ENCODE measurements at regions not wholly inside any gene's neighbourhood (a gene's known extent, or its start where the extent isn't known, plus 50 kb on each side); places are given as distances from the start of the nearest gene placed in this dataset.

DNA sequence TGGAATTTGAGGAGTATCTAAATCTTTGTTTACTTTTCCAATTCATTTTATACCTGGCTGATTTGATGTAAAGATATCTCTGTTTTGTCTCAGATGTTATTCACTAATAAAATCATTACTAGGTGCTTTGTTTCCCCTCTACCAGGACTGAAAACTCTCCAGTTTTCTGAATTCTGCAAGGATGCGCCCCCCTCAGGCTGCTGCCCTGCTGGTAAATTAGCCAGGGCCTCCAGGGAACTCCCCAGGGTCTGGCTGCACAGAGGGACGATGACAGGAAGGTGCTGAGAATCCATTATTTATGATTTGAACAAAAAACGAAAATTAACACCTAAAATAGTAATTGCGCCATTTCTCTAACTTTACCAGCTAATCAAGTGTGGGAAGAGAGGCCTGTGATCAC is 541.2 kb upstream of the POU3F3 start:
- DNase-seq (ENCODE audit: low read depth), result no peak

DNA sequence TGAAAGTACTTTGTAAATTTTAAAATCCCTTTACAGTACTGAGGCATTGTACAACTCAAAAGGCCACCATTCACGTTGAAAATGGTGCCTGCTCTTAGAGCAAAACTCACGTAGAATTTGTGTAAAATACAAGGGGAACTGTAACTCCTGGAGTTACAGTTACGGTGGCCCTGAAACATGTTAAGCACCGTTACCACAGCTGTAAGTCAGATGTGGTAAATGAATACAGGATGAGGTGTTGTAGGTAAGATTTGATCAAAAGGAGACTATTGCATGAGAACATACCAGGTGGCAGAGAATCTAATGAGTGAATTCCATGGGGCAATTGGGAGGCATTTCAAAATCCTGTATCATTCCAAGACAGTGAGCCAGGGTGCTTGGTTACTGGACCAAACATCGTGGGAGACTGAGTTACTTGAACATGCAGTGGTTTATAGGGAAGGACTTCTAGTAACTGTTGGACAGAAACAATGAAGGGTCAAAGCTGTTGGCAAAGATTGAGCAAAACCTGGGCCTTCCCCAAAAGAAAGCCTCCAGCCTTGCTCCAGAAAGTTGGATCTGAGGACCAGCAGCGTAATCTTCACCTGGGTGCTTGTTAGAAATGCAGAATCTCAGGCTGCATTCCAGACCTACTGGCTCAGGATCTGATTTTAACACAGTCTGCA is 535.8 kb upstream of the POU3F3 start:
- peak; percentile 57 for DNase-seq (ENCODE audit: low read depth)

DNA sequence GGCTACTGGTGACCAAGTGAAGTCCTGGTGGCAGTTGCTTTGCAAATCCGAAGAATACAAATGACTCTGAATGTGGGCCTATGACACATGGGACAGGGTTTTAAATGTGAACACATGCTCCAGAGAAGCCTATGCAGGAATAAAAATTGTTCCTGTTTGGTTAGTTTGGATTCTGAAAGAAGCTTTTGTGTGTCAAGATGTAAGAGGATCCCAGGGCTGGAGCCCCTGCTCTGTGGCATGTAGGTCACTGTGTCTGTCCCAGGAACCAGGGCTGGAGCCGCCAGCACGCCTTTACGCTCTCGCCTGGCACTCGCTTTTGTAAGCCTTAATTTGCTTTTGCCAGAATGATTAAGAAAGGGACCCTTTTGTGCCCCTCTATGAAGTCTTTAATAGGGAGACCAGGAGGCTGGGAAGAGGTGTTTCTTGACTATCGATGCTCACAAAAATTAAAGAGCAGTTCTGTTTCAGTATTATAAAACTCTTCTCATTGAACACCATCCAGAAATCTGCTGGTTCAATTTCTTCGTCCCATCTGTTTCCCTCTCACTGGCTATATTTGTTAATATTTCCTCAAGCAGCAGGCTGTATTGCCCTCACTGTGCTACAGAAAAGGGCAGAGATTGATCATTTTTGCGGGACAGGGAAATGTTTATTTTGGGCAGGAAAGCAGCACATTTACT is 532.7 kb upstream of the POU3F3 start:
- DNase-seq (ENCODE audit: low read depth), result no peak

DNA sequence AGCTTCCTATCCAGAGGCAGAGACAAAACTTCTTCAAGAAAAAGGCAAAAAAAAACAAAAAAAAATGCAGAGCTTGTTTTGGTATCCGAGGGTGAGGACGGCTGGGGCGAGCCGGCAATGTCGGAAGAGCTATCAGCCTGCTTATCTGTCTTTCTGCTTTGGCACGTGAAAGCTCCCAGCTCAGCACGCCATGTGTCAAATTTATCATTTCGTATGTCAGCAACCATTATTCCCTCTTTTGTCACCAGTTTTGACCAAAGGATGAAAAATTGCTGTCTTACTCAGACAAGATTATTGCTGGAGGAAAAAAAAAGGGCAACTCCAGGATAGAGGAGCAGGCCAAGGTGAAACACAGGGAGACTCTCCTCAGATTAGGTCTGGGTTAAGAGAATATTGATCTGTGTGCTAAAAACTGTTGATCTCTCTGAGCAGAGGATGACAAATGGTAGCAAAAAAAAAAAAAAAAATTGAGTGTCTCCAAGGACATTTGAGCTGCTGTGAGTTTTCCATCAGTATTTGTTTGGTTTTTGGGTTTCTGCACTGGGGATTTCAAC is 532.0 kb upstream of the POU3F3 start:
- no peak for DNase-seq (ENCODE audit: low read depth)

DNA sequence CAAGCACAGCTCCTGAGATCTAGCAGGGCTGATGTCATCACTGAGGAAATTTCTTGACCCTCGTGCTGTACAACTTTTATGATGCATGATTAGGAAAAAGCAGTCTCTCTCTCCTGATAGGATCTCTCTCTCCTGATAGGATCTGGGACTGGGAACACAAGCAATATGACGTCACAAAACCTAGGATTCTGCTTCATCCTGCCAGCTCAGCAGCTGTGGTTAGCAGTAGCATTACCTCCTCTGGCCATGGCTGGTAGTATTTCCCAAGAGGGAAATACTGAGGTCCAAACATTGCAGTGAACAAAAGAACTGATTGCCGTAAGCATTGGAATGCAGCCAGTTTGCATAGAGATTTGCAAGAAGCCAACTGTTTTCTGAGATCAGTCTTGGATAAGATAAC is 521.2 kb upstream of the POU3F3 start:
- DNase-seq (ENCODE audit: low read depth), result peak; percentile 79

DNA sequence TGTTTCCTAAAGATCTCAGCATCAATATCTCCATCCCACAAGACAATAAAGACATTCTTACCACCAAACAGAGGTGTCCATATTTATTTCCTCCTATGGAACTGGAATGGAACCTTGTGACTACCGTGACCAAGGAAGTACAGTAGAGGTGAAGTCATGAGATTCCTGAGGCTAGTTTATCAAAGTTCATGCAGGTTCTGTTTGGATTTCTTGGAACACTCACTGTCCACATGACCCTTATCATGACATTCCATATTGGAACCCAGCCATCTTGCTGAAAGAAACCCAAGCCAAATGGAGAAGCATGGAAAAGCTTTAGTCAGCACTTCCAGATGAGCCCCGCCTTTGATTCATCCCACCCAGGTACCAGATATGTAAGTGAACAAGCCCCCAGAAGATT is 516.0 kb upstream of the POU3F3 start:
- no peak for DNase-seq (ENCODE audit: low read depth)

DNA sequence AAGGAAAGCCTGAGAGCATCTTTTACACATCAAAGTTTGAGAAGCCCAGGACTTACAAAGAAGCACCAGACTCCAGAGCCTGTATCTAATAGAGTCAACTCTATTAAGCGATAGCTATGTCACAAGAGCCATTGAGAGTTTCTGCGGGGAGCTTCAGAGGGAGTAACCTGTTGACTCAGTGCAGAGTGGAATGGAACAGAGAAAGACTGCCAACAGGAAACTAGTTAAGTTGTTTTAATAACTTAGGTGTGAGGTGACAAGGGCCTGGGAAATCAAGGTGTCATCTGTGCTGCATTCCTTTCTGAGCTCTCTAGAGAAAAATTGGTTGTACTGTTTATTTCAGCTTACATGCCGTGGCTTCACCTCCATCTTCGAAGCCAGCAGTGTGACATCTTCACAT is 513.8 kb upstream of the POU3F3 start:
- DNase-seq (ENCODE audit: low read depth), result peak; percentile 10

DNA sequence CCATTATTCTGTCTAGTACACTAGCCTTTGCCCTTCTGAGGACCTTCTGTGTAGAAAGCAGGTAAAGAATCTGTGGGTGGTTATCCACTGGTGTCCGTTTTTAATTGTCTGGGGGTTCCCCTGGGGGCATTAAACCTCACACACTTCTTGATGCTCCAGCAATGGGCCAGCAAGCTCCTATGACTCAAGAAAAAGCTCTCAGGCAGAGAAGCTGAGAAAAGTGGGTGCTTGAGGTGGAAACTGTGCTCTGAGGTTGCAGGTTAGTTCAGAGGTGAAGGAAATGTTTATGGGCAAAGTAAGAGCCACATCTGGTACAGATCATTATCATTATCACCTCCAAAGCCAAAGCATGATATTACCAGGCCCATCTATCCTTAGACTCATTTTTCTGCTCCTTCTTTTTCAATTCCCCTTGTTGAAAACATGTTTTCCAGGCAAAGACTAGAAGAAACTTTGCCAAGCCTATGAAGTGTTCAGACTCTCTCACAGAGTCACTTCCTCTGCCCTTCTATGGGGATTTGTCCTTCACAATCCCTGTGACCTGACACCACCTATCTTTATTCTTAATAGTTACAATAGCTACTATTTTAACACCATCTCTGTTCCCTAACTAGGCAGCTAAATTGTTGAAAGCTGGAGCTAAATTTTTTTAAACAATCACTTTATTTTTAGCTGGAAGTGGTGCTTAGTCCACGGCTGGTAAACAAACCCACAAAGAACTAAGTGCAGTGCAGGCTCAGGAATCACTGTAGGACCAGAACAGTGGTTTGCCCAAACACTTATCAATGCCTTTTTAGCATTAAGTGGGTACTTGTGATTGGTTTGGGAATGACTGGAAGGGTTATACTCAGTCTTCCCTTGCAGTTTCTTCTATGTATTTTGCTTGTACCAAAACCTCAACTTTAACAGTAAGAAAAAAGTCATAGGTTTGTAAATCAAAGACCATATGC is 512.8 kb upstream of the POU3F3 start:
- no peak for DNase-seq (ENCODE audit: low read depth)

DNA sequence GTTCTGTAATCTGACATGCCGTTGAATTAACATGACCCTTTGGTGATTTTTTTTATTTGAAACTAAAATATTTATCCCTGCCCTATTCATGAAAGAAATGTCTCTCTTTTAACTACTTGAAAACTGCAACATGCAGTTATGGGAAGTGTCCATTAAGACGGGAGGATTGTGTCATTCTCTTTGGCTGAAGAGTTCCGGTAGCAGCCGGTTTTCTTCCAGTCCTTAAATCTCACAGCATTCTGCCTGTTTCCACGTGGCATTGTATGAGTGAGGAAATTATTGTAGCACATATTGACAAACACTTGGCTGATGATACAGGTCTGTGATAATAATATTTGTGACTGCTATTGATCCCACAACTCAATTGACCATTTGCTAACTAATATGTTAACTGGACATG is 509.6 kb upstream of the POU3F3 start:
- no peak for DNase-seq (ENCODE audit: low read depth)

DNA sequence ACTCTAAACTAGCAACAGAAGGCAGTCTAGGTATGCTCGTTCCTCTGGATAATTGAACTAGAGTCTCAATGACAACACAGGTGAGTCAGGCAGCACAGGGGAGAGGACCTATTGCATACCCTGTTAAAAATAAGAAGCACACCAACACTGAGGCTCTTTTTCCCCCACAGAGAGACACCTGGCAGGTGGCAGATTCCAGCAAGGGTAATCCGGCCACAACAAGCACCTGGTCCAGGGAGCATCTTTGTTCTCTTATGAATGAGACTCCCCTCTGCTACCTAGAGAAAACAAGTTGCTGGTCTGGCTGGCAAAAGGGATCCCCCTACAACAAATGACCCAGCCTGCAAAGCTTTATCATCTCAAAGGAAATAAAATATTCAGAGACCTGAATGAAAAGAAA is 508.9 kb upstream of the POU3F3 start:
- DNase-seq (ENCODE audit: low read depth), result no peak

DNA sequence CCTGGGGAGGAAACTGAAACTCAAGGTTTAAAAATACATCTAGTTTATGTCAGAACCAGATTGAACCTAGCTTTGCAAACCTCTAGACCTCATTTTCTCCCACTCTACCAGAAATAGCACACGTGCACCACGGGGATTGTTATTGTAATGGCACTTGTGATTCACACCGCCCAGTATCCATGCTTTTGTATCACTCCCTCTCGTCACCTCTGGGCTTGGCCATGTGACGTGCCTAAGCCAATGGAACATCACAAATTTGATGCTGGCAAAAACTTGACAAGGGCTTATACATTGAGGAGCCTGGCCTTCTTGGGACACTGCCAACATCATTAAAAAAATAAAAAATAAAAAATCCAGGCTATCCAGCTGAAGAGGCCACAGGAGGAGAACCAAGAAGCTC is 495.8 kb upstream of the POU3F3 start:
- DNase-seq (ENCODE audit: low read depth), result no peak

DNA sequence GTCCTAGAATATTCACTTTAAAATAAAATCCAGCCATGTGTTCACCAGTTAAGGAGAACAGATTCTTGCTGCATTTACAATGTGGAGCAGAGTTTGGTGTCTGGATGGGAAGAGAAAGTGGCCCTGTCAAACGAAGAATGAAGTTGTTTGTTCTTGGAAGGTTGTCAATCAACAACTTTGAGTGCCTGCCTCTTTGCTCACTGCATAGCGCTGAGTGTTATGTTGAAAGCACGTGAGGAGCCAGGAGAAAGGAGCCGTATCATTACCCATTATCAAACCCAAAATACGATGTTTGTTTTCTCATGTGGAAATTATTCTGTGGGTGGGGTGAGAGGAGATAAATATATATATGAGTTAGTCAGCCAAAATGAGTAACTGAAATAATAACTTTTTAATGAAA is 492.5 kb upstream of the POU3F3 start:
- DNase-seq (ENCODE audit: low read depth), result no peak

DNA sequence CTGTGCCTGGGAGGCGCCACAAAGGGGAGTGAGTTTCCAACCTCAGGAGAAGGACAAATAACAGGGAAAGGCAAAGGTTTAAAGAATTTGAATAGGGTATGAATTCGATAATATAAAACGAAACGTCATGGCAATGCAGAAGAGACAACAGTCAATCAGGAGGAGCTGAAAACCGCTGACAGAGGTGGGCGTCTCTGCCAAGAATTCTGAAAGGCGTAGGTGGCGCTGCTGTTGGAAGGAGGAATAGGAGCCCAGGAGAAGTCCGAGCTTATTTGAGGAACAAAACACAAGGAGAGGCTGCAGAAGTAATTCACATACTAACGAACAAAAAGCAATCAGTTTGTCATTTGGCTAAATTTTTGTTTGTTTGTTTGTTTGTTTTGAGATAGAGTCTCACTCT is 485.8 kb upstream of the POU3F3 start:
- no peak for DNase-seq (ENCODE audit: low read depth)

DNA sequence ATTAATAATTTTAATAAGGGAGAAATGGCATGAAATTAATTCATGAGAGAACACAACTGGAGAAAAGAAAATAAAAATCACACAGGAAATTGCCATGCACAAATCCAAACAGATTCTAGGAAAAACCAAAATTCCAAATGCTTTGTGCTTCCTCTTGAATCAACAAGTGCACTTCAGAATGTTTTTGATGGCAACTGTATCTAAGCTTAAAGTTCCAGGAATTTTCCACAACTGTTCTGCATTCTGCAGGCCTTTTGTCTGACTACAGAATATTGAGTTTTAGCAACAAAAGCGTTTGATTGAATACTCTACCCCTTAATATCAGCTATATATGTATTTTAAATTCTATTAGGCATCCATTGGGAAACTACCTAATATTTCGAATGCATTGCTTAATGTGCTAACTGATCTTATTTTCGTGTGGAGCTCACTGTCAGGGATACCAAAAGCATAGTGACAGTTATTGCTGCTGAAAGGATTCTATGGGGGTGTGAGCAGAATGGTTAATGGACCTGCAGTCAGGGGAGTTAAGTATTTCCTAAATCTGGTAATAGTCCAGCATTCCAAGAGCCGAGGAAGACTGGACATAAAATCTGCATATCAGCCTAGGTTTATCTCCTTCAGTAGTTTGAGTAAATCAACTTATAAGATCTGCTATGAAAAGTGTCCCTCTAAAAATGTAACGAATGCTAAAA is 482.7 kb upstream of the POU3F3 start:
- DNase-seq (ENCODE audit: low read depth), result no peak

DNA sequence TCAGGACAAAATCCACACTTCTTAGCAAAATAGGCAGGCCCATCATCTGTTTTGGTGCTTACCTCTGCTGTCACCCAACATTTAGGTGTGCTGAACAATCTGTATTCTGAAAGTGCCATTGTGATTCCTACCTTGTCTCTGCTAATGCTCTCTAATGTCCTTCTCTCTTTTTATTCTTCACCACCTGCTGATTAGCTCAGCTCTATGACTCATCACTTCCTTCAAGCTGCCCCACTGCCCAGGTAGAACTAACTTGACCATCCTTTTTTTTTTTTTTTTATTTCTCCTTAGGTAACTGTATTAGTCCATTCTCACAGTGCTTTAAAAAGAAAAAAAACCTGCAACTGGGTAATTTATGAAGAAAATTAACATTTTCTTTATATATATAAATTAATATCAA is 478.7 kb upstream of the POU3F3 start:
- peak; percentile 38 for DNase-seq (ENCODE audit: low read depth)

DNA sequence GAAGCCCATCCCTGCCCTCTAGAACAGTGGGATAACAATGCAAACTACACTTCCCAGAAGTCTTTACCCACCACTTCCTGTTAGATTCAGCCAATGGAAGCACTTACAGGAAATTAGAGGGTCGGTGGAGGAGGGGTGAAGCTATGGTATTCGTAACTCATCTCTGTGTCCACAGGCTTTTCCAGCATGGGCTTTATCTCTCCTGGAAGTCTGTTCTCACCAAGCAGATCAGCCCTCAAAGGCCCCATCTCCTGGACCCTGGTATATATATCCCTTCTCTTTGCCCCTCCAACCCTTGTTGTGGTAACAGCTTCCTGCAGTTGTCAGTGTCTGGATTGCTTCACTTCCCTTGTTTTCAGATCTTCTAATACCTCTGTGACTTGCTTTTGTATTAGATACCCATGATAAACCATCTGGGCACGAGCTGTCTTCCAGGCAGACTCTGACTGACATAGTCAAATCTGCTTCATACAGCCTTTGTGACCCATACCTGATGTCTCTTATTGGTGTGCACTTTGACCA is 475.0 kb upstream of the POU3F3 start:
- peak; percentile 68 for DNase-seq (ENCODE audit: low read depth)

DNA sequence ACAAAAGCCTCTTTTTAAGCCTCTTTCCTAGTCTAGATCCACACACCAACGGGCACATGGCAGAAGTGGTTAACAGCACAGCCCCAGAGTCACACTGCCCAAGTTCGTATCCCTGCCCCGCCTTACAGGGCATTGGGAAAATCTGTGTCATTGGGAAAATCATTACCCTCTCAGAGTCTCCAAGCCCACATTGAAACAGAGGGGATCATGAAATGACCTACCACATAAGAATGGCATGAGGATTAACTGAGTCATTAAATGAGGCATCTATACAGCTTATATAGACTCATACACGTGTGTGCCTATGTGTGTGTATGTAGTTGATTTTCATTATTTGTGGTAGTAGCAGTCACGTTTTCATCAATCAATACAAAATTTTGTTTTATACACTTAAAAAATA is 469.0 kb upstream of the POU3F3 start:
- DNase-seq (ENCODE audit: low read depth), result no peak

DNA sequence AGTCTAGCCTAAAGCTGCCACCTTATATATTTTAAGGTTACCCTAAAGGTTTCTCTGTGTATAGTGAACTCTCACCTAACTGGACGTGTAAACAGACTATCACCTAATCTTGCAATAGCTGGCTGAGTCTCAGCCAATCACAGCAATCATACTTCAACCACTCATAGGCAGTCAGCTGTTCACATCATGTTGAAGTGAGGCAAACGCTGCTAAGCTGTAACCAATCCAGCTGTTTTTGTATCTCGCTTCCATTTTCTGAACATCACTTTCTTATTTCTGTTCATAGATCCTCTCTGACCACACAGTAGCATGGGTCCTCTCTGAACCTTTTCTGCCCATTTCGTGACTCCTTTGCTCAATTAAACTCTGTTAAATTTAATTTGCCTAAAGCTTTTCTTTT is 468.2 kb upstream of the POU3F3 start:
- DNase-seq (ENCODE audit: low read depth), result no peak

DNA sequence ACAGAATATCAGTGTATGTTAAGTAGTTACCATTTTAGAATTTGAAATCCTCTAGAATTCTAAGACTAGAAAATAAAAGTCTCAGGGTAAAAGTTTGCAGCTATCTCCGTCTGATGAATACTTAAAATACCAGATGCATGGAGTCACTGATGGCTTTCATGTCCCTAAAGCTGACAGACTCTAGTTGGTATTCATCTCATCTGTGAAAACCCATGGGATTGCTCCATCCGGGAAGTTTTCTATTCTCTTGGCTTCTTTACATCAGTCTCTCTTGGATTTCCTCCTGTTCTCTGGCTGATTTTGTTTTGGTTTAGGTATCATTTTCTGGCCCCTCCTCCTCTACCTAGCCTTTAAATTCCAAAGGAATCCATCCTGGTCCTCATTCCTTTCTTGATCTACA is 465.6 kb upstream of the POU3F3 start:
- peak; percentile 12 for DNase-seq (ENCODE audit: low read depth)

DNA sequence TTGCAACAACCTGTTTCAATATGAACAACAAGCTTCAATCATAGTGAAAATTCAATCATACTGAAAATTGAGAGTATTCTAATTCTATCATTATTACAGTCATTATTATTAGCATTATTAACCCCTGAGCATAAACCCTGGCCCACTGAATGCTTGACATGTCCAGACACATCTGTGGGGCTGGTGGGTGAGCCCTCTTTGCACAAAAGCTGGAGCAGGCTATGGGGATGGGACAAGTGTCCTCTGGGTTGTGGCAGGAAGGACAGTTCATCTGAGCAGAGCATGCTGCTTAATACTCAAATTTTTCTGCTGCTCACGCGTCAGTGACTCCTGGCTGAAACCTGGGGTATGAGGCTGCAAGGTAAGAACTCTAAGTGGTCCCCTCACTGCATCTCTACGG is 451.1 kb upstream of the POU3F3 start:
- DNase-seq (ENCODE audit: low read depth), result no peak

DNA sequence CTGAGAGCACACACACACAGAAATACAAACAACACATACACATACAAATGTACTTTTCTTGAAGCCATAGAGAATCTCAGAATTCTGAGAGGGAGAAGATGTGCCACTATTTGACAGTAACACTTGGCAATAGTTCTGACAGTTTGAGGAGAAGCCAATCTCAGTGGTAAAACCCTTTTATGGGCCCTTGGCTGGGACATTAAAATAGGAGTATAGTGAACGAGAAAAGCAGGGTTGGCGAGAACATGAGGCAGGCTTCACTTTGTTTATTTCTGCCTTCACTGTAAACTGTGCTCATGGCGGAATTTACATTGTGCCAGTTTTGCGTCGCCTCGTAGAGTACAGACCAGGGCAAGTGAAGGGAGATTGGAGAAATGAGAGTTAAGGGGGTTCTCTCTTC is 449.4 kb upstream of the POU3F3 start:
- DNase-seq (ENCODE audit: low read depth), result no peak

DNA sequence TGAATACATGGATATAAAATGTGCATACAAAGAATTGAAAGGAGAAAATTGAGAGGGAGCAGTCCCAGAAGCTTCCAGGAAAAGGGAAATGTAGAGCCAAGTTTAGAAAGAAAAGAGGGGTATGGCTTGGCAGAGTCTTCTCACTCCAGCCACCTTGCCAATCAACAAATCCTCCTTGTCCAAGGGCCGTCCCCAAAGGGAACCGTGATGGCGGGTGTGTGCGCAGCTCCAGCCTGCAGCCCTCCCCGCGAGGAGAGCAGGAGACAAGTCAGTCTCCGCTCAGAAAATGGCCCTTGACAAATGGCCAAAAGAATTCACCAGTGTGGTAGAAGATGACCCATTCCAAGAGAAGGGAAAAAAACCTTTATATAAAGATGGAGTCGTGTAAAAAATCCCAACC is 448.3 kb upstream of the POU3F3 start:
- DNase-seq (ENCODE audit: low read depth), result no peak
